HL-60 (cell line): ENCODE measurements at regions not wholly inside any gene's neighbourhood (a gene's known extent, or its start where the extent isn't known, plus 50 kb on each side); places are given as distances from the start of the nearest gene placed in this dataset.

ENCODE experiments used
- GABPA ChIP-seq: IDR thresholded peaks from 2 replicates; pipeline ENCODE4 v1.6.1; 2012; ENCODE audit warnings: low read depth
- POLR2AphosphoS5 ChIP-seq: IDR thresholded peaks from 2 replicates; pipeline ENCODE4 v1.6.1; 2012; ENCODE audit warnings: low read depth
- SPI1 ChIP-seq: IDR thresholded peaks from 2 replicates; pipeline ENCODE4 v1.6.1; 2012; ENCODE audit warnings: low read depth, mild to moderate bottlenecking, borderline replicate concordance
- TF ChIP-seq, protein P1 (sequence below): IDR thresholded peaks from one replicate; pipeline ENCODE4 v1.5.1; 2011; ENCODE audit warnings: low read length, control low read depth, inconsistent platforms; ENCODE audit not compliant: insufficient read depth
- TF ChIP-seq, protein P2 (sequence below): IDR thresholded peaks from 2 replicates; pipeline ENCODE4 v1.6.1; 2012; ENCODE audit warnings: low read depth; ENCODE audit not compliant: insufficient replicate concordance

DNA sequence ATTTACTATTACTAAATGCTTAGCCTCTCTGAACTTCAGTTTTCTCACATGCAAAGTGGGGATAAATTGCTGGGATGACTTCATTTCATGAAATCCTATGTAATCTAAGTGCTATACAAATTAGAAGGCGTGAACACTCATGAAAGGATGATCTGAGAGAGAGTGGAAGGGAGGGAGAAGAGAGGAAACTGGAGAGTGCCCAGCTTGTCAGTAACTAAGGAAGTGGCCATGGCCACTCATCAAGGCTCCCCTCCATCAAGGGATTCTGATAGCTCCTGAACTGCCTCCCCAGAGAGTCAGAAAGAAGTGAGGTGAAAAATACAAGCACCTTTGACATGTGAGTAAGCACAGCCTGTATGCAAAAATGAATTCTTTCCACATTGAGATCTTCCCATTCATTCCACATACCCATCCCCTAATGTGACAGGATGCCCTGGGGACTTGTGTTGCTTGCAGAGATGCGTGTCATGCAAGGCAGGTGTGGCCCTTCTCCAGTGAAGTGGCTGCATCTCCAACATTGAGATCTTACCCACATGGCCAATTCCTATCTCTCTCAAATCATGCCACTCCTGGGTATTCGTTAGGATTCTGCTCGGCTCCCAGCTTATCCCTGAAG is 76.5 kb upstream of the ITPRID1 start:
- TF ChIP-seq, protein P1, sequence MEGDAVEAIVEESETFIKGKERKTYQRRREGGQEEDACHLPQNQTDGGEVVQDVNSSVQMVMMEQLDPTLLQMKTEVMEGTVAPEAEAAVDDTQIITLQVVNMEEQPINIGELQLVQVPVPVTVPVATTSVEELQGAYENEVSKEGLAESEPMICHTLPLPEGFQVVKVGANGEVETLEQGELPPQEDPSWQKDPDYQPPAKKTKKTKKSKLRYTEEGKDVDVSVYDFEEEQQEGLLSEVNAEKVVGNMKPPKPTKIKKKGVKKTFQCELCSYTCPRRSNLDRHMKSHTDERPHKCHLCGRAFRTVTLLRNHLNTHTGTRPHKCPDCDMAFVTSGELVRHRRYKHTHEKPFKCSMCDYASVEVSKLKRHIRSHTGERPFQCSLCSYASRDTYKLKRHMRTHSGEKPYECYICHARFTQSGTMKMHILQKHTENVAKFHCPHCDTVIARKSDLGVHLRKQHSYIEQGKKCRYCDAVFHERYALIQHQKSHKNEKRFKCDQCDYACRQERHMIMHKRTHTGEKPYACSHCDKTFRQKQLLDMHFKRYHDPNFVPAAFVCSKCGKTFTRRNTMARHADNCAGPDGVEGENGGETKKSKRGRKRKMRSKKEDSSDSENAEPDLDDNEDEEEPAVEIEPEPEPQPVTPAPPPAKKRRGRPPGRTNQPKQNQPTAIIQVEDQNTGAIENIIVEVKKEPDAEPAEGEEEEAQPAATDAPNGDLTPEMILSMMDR, result no peak
- TF ChIP-seq POLR2AphosphoS5 (no peak), GABPA (no peak), SPI1 (no peak)
- TF ChIP-seq, protein P2, sequence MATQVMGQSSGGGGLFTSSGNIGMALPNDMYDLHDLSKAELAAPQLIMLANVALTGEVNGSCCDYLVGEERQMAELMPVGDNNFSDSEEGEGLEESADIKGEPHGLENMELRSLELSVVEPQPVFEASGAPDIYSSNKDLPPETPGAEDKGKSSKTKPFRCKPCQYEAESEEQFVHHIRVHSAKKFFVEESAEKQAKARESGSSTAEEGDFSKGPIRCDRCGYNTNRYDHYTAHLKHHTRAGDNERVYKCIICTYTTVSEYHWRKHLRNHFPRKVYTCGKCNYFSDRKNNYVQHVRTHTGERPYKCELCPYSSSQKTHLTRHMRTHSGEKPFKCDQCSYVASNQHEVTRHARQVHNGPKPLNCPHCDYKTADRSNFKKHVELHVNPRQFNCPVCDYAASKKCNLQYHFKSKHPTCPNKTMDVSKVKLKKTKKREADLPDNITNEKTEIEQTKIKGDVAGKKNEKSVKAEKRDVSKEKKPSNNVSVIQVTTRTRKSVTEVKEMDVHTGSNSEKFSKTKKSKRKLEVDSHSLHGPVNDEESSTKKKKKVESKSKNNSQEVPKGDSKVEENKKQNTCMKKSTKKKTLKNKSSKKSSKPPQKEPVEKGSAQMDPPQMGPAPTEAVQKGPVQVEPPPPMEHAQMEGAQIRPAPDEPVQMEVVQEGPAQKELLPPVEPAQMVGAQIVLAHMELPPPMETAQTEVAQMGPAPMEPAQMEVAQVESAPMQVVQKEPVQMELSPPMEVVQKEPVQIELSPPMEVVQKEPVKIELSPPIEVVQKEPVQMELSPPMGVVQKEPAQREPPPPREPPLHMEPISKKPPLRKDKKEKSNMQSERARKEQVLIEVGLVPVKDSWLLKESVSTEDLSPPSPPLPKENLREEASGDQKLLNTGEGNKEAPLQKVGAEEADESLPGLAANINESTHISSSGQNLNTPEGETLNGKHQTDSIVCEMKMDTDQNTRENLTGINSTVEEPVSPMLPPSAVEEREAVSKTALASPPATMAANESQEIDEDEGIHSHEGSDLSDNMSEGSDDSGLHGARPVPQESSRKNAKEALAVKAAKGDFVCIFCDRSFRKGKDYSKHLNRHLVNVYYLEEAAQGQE, result no peak
